ENCODE measurements at regions not wholly inside any gene's neighbourhood (a gene's known extent, or its start where the extent isn't known, plus 50 kb on each side); places are given as distances from the start of the nearest gene placed in this dataset.

GRCh38 chr13:44726778-44727177, 150.6 kb upstream of the TSC22D1 start:
- Histone ChIP-seq H3K4me1 (ENCODE audit: low read length) (peaks cover 15% of the 10 kb centered on the region), H3K79me2 (ENCODE audit: low read length) (no peaks in the 10 kb centered on the region), H4K20me1 (ENCODE audit: insufficient read depth, low read length) (no peaks in the 10 kb centered on the region), H3K36me3 (replicated peaks; ENCODE audit: low read depth, low read length) (peaks cover 3% of the 10 kb centered on the region), H3K4me2 (ENCODE audit: low read length) (no peak overlapping the region), H3K9ac (ENCODE audit: low read length) (no peak overlapping the region), H3K9me3 (ENCODE audit: insufficient read depth, low read length) (peaks cover 5% of the 10 kb centered on the region; the same call in 1 of the 2 replicates), H2AFZ (ENCODE audit: low read depth, low read length) (no peak overlapping the region), H3K27ac (ENCODE audit: low read length) (no peak overlapping the region), H3K4me3 (ENCODE audit: low read length) (no peak overlapping the region), H3K27me3 (ENCODE audit: low read depth, low read length) (peaks cover 7% of the 10 kb centered on the region; the same call in 1 of the 2 replicates)
- TF ChIP-seq EZH2phosphoT487 (IDR thresholded peaks at IDR 0.05; ENCODE audit: low read depth), result no peak
- no peak for TF ChIP-seq CTCF (IDR thresholded peaks at IDR 0.05; ENCODE audit: low read depth, low read length)

- Histone ChIP-seq H3K27me3 (ENCODE audit: low read depth, low read length) (peaks cover 7% of the 10 kb centered on the region; the same call in 1 of the 2 replicates), H3K27ac (ENCODE audit: low read length) (no peak overlapping the region), H3K9ac (ENCODE audit: low read length) (no peak overlapping the region), H3K4me3 (ENCODE audit: low read length) (no peak overlapping the region), H2AFZ (ENCODE audit: low read depth, low read length) (no peak overlapping the region), H3K79me2 (ENCODE audit: low read length) (no peaks in the 10 kb centered on the region), H3K9me3 (ENCODE audit: insufficient read depth, low read length) (peaks cover 5% of the 10 kb centered on the region; the same call in 1 of the 2 replicates), H3K4me1 (ENCODE audit: low read length) (peaks cover 15% of the 10 kb centered on the region), H4K20me1 (ENCODE audit: insufficient read depth, low read length) (no peaks in the 10 kb centered on the region), H3K36me3 (replicated peaks; ENCODE audit: low read depth, low read length) (peaks cover 3% of the 10 kb centered on the region), H3K4me2 (ENCODE audit: low read length) (no peak overlapping the region)
- no peak for TF ChIP-seq EZH2phosphoT487 (IDR thresholded peaks at IDR 0.05; ENCODE audit: low read depth)
- no peak for TF ChIP-seq CTCF (IDR thresholded peaks at IDR 0.05; ENCODE audit: low read depth, low read length)
Observed at GRCh38 chr13:44726214-44726613, 150.1 kb upstream of the TSC22D1 start.

- Histone ChIP-seq H2AFZ (ENCODE audit: low read depth, low read length) (no peak overlapping the region), H3K4me3 (ENCODE audit: low read length) (no peak overlapping the region), H3K27me3 (ENCODE audit: low read depth, low read length) (peaks cover 7% of the 10 kb centered on the region; the same call in 1 of the 2 replicates), H3K27ac (ENCODE audit: low read length) (no peak overlapping the region), H3K9me3 (ENCODE audit: insufficient read depth, low read length) (peaks cover 5% of the 10 kb centered on the region; the same call in 1 of the 2 replicates), H3K4me2 (ENCODE audit: low read length) (no peak overlapping the region), H3K79me2 (ENCODE audit: low read length) (no peaks in the 10 kb centered on the region), H4K20me1 (ENCODE audit: insufficient read depth, low read length) (no peaks in the 10 kb centered on the region), H3K9ac (ENCODE audit: low read length) (no peak overlapping the region), H3K36me3 (replicated peaks; ENCODE audit: low read depth, low read length) (peaks cover 3% of the 10 kb centered on the region), H3K4me1 (ENCODE audit: low read length) (no peaks in the 10 kb centered on the region)
- TF ChIP-seq EZH2phosphoT487 (IDR thresholded peaks at IDR 0.05; ENCODE audit: low read depth) (no peak), CTCF (IDR thresholded peaks at IDR 0.05; ENCODE audit: low read depth, low read length) (no peak)
Observed at GRCh38 chr13:44719857-44720671, 143.9 kb upstream of the TSC22D1 start.

GRCh38 chr13:44718467-44718866, 142.3 kb upstream of the TSC22D1 start:
- Histone ChIP-seq H3K4me1 (ENCODE audit: low read length) (no peaks in the 10 kb centered on the region), H3K27ac (ENCODE audit: low read length) (no peak overlapping the region), H3K79me2 (ENCODE audit: low read length) (no peaks in the 10 kb centered on the region), H3K27me3 (ENCODE audit: low read depth, low read length) (peaks cover 7% of the 10 kb centered on the region; the same call in 1 of the 2 replicates), H3K36me3 (replicated peaks; ENCODE audit: low read depth, low read length) (peaks cover 3% of the 10 kb centered on the region), H3K4me3 (ENCODE audit: low read length) (no peak overlapping the region), H3K4me2 (ENCODE audit: low read length) (no peak overlapping the region), H2AFZ (ENCODE audit: low read depth, low read length) (no peak overlapping the region), H3K9me3 (ENCODE audit: insufficient read depth, low read length) (peaks cover 5% of the 10 kb centered on the region; the same call in 1 of the 2 replicates), H4K20me1 (ENCODE audit: insufficient read depth, low read length) (no peaks in the 10 kb centered on the region), H3K9ac (ENCODE audit: low read length) (no peak overlapping the region)
- no peak for TF ChIP-seq CTCF (IDR thresholded peaks at IDR 0.05; ENCODE audit: low read depth, low read length)
- TF ChIP-seq EZH2phosphoT487 (IDR thresholded peaks at IDR 0.05; ENCODE audit: low read depth), result no peak
